Fibroblast of lung (primary cell): ENCODE measurements at regions not wholly inside any gene's neighbourhood (a gene's known extent, or its start where the extent isn't known, plus 50 kb on each side); places are given as distances from the start of the nearest gene placed in this dataset.
"Not testable (repeated sequence)": the region's sequence is repeated elsewhere in the genome, so short reads cannot be mapped to it uniquely, and the experiment has no call there.

ENCODE experiments used
- DNase-seq, 2 donors: peaks; one replicate each; pipeline versions ENCODE4 v3.0.0 to v3.0.0-alpha.2; 2010; ENCODE audit warnings: low read depth in 2 of 2
- H2AFZ ChIP-seq: 2 replicates; pipeline ENCODE4 v1.5.1; 2012; ENCODE audit warnings: low read length, control low read depth, inconsistent platforms
- H3K27ac ChIP-seq: 2 replicates; pipeline ENCODE4 v1.5.1; 2011; ENCODE audit warnings: low read length, control low read depth; ENCODE audit not compliant: insufficient read depth
- H3K27me3 ChIP-seq: 2 replicates; pipeline ENCODE4 v1.5.1; 2011; ENCODE audit warnings: mild to moderate bottlenecking, low read length; ENCODE audit not compliant: control insufficient read depth, insufficient read depth
- H3K36me3 ChIP-seq: 2 replicates; pipeline ENCODE4 v1.5.1; 2011; ENCODE audit warnings: low read length; ENCODE audit not compliant: control insufficient read depth, insufficient read depth
- H3K4me1 ChIP-seq: 2 replicates; pipeline ENCODE4 v1.5.1; 2011; ENCODE audit warnings: low read length; ENCODE audit not compliant: control insufficient read depth, insufficient read depth; ENCODE audit errors: extremely low read depth
- H3K4me2 ChIP-seq: 2 replicates; pipeline ENCODE4 v1.5.1; 2011; ENCODE audit warnings: low read length, control low read depth; ENCODE audit not compliant: insufficient read depth; ENCODE audit errors: extremely low read depth
- H3K4me3 ChIP-seq, 4 experiments: fragments of 200-600 bp in 1 of 4; sonication (generic) in 1 of 4; replicated peaks in 1 of 4; 2 replicates each; pipeline ENCODE4 v1.5.1; 2011 to 2016; ENCODE audit warnings: low read length in 4 of 4, low read depth in 3 of 4, mild to moderate bottlenecking in 3 of 4, control low read depth in 2 of 4, inconsistent platforms in 1 of 4, mixed read lengths in 1 of 4; ENCODE audit not compliant: insufficient read depth in 1 of 4; ENCODE audit errors: control extremely low read depth in 1 of 4
- H3K79me2 ChIP-seq: 2 replicates; pipeline ENCODE4 v1.5.1; 2012; ENCODE audit warnings: mild to moderate bottlenecking, low read length, inconsistent platforms; ENCODE audit not compliant: control insufficient read depth, insufficient read depth
- H3K9ac ChIP-seq: 2 replicates; pipeline ENCODE4 v1.5.1; 2011; ENCODE audit warnings: mild to moderate bottlenecking, low read length, control low read depth; ENCODE audit not compliant: insufficient read depth
- H3K9me3 ChIP-seq: 2 replicates; pipeline ENCODE4 v1.5.1; 2012; ENCODE audit warnings: low read depth, low read length; ENCODE audit not compliant: control insufficient read depth, insufficient read depth
- H4K20me1 ChIP-seq: 2 replicates; pipeline ENCODE4 v1.5.1; 2011; ENCODE audit warnings: low read length; ENCODE audit not compliant: control insufficient read depth, insufficient read depth; ENCODE audit errors: extremely low read depth
- CTCF ChIP-seq, 2 donors: IDR thresholded peaks in 1 of 2; conservative IDR thresholded peaks in 1 of 2; 1 replicate in 1 of 2; 2 replicates in 1 of 2; pipeline ENCODE4 v1.5.1; 2011 to 2012; ENCODE audit warnings: low read length in 2 of 2, control low read depth in 1 of 2, inconsistent platforms in 1 of 2, low read depth in 1 of 2, mild to moderate bottlenecking in 1 of 2
- EZH2 ChIP-seq: IDR thresholded peaks from 2 replicates; pipeline ENCODE4 v1.5.1; 2012; ENCODE audit warnings: low read length, control low read depth, mild to moderate bottlenecking; ENCODE audit errors: missing control alignments

GRCh38 chr12:87008785-87009384 lies 752.7 kb upstream of the MGAT4C start:
- H3K9me3 ChIP-seq, result no peaks in the 10 kb centered on the region
- no peak overlapping the region for H3K4me2 ChIP-seq
- no peak overlapping the region for H3K27ac ChIP-seq
- no peaks in the 10 kb centered on the region for H4K20me1 ChIP-seq
- no peaks in the 10 kb centered on the region for H3K36me3 ChIP-seq
- DNase-seq, result no peak
- H3K9ac ChIP-seq, result no peak overlapping the region
- no peaks in the 10 kb centered on the region for H3K79me2 ChIP-seq
- no peaks in the 10 kb centered on the region for H3K27me3 ChIP-seq
- no peak overlapping the region for H3K4me3 ChIP-seq
- H3K4me1 ChIP-seq, result no peaks in the 10 kb centered on the region
- TF ChIP-seq EZH2 (no peak), CTCF (conservative IDR thresholded peaks at IDR 0.05 in 1 of 2, IDR thresholded peaks at IDR 0.05 in 1 of 2; ENCODE audit: low read depth in 1 of 2, low read length in 2 of 2) (no peak)
- H2AFZ ChIP-seq, result no peak overlapping the region

- Histone ChIP-seq H3K9me3 (no peaks in the 10 kb centered on the region), H3K36me3 (no peaks in the 10 kb centered on the region), H3K27ac (no peak overlapping the region), H3K4me3 (no peak overlapping the region), H3K9ac (no peak overlapping the region), H4K20me1 (no peaks in the 10 kb centered on the region), H3K4me1 (no peaks in the 10 kb centered on the region), H3K4me2 (no peak overlapping the region), H3K27me3 (no peaks in the 10 kb centered on the region), H3K79me2 (no peaks in the 10 kb centered on the region), H2AFZ (no peak overlapping the region)
- TF ChIP-seq EZH2 (no peak), CTCF (conservative IDR thresholded peaks at IDR 0.05 in 1 of 2, IDR thresholded peaks at IDR 0.05 in 1 of 2; ENCODE audit: low read depth in 1 of 2, low read length in 2 of 2) (no peak)
- no peak for DNase-seq
Observed at GRCh38 chr12:87001102-87001501, 744.9 kb upstream of the MGAT4C start.

DNA sequence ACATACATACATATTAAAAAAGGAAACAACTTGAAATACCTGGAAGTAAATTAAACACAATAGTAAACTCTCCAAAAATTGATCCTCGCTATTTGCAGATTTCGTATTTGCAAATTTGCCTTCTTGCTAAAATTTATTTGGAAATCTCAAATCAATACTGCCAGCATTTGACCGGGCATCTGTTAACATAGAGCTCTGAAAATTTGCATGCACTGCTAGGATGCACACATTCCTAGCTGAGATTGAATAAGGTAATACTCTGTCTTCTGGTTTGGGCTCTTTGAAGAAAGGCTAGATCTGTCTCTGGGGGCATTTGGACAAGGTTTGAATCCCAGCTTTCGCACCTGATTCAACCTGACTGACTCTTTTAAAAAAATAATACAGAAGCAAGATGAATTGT lies 729.1 kb upstream of the MGAT4C start:
- Histone ChIP-seq H3K9ac (no peak overlapping the region), H3K27ac (no peak overlapping the region), H3K4me2 (no peak overlapping the region), H3K9me3 (no peaks in the 10 kb centered on the region), H3K4me1 (no peaks in the 10 kb centered on the region), H3K27me3 (no peaks in the 10 kb centered on the region), H4K20me1 (no peaks in the 10 kb centered on the region), H3K79me2 (no peaks in the 10 kb centered on the region), H3K4me3 (no peak overlapping the region), H3K36me3 (no peaks in the 10 kb centered on the region), H2AFZ (no peak overlapping the region)
- DNase-seq, result no peak
- TF ChIP-seq CTCF (conservative IDR thresholded peaks at IDR 0.05 in 1 of 2, IDR thresholded peaks at IDR 0.05 in 1 of 2; ENCODE audit: low read depth in 1 of 2, low read length in 2 of 2), result no peak
- no peak for TF ChIP-seq EZH2

GRCh38 chr12:86970595-86970994 lies 714.4 kb upstream of the MGAT4C start:
- H2AFZ ChIP-seq, H3K4me3 ChIP-seq, H3K4me2 ChIP-seq, DNase-seq, H3K36me3 ChIP-seq, H3K27ac ChIP-seq, H3K4me1 ChIP-seq, H3K79me2 ChIP-seq, H3K27me3 ChIP-seq, H3K9ac ChIP-seq, H3K9me3 ChIP-seq, H4K20me1 ChIP-seq: not testable (repeated sequence)
